Stimulated activated naive CD8-positive, alpha-beta T cell treated with anti-CD3 and anti-CD28 coated beads, Interleukin-15, Interleukin-2, amounts not matched to agents 100 ng/mL and 50 ng/mL, for 24 hours (primary cell): ENCODE measurements at regions not wholly inside any gene's neighbourhood (a gene's known extent, or its start where the extent isn't known, plus 50 kb on each side); places are given as distances from the start of the nearest gene placed in this dataset.
"Not testable (repeated sequence)": the region's sequence is repeated elsewhere in the genome, so short reads cannot be mapped to it uniquely, and the experiment has no call there.

Source experiments
- H3K27ac Mint-ChIP-seq: one replicate; pipeline ENCODE4 v1.8.0; 2021; ENCODE audit warnings: mild to moderate bottlenecking, mixed read lengths
- H3K27me3 Mint-ChIP-seq: one replicate; pipeline ENCODE4 v1.8.0; 2021; ENCODE audit warnings: mixed read lengths
- H3K36me3 Mint-ChIP-seq: one replicate; pipeline ENCODE4 v1.8.0; 2021; ENCODE audit warnings: low read depth, mixed read lengths
- H3K4me1 Mint-ChIP-seq: one replicate; pipeline ENCODE4 v1.8.0; 2021; ENCODE audit warnings: low read depth, mixed read lengths
- H3K4me3 Mint-ChIP-seq: one replicate; pipeline ENCODE4 v1.8.0; 2021; ENCODE audit warnings: mild to moderate bottlenecking, mixed read lengths
- H3K9me3 Mint-ChIP-seq: one replicate; pipeline ENCODE4 v1.8.0; 2021; ENCODE audit warnings: mixed read lengths

DNA sequence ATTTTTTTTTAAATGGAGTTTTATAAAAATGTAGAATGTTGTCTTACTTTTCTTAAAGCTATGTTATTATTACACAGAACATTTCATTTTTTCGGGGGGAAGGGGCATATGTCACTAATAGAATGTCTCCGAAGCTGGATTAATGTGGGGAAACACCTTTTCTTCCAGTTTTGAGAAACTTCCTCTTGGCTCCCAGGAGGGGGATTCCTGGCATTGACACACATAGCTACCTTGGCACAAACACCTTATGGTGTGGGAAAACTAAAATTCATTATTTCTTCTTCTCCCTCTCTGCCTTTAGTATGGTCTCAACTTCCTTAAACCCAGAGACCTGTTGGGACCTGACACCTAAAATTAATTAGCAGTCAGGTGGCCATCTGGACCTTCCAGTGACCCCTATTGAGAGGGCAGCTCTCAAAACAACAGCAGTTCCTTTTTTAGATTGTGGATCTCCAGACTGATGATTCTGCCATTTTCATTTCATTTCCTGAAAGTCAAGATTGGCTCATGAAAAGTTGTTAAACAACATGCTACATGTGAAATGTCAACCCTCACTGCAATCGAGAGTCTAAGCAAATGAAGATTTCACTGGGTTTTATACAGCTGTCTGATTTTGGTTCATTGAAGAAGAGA, 70.1 kb upstream of the EDEM3 start:
- H3K4me3 Mint-ChIP-seq, result no peak overlapping the region
- H3K27ac Mint-ChIP-seq, result peak overlapping the region; percentile 79
- peaks cover 32% of the 10 kb centered on the region for H3K4me1 Mint-ChIP-seq
- peaks cover 14% of the 10 kb centered on the region for H3K36me3 Mint-ChIP-seq
- H3K27me3 Mint-ChIP-seq, result no peaks in the 10 kb centered on the region
- H3K9me3 Mint-ChIP-seq, result no peaks in the 10 kb centered on the region

DNA sequence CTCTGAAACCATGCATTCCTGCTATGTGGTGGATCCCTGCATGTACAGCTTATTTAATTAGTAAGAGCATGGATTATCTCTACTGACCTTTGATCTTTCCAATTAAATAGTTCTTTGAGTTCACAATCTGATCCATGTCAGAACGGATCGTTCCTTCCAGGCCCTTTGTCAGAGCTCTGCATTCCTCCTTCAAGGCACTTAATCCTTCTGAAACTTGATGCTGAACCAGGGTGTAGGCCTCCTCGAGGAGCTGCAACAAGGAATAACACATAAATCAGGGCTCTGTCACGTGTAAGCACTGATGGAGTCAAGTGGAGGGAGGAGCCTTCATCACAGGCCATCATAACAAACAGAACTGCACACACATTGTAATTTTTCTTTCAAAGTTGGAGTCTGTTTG, 68.4 kb upstream of the EDEM3 start:
- peaks cover 32% of the 10 kb centered on the region for H3K4me1 Mint-ChIP-seq
- H3K27me3 Mint-ChIP-seq, result no peaks in the 10 kb centered on the region
- no peaks in the 10 kb centered on the region for H3K9me3 Mint-ChIP-seq
- H3K27ac Mint-ChIP-seq, result no peak overlapping the region
- H3K36me3 Mint-ChIP-seq, result peaks cover 22% of the 10 kb centered on the region
- no peak overlapping the region for H3K4me3 Mint-ChIP-seq

DNA sequence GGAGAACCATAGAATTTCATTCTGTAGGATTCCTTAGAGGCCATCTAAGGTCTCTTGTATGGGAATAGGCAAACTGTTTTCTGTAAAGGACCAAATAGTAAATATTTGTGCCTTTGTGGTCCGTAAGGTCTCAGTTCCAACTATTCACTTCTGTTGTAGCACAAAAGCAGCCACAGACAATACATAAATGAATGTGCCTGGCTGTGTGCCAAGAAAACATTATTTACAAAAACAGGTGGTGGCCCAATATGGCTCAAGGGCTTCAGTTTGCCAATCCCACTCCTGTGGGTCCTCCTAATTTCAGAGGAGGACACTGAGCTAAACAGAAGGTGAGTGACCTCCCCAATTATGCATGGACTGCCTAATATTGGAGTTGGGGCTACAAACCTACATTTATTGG, 67.6 kb upstream of the EDEM3 start:
- H3K4me1 Mint-ChIP-seq, result peaks cover 27% of the 10 kb centered on the region
- peaks cover 29% of the 10 kb centered on the region for H3K36me3 Mint-ChIP-seq
- no peaks in the 10 kb centered on the region for H3K27me3 Mint-ChIP-seq
- no peaks in the 10 kb centered on the region for H3K9me3 Mint-ChIP-seq
- no peak overlapping the region for H3K4me3 Mint-ChIP-seq
- no peak overlapping the region for H3K27ac Mint-ChIP-seq

DNA sequence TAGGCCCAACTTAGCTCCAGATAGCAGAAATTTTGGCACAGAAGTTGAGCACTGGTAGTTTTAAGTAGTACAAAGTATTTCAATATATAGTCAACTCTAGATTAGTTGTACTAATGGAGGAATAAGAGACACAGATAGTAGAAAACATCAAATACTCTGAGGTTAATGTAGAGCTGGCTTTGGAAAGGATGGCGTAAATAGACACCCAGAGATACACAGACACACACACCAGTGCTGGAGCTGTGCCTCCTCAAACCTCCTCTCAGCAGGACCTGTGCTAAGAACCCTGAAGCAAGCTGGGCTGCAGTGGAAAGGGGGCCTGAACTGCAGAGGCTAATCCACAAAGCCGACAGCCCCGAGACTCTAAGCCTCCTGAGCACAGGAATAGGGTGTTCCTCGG, 67.0 kb upstream of the EDEM3 start:
- no peak overlapping the region for H3K27ac Mint-ChIP-seq
- no peaks in the 10 kb centered on the region for H3K27me3 Mint-ChIP-seq
- peaks cover 30% of the 10 kb centered on the region for H3K36me3 Mint-ChIP-seq
- no peaks in the 10 kb centered on the region for H3K9me3 Mint-ChIP-seq
- peaks cover 20% of the 10 kb centered on the region for H3K4me1 Mint-ChIP-seq
- H3K4me3 Mint-ChIP-seq, result no peak overlapping the region

DNA sequence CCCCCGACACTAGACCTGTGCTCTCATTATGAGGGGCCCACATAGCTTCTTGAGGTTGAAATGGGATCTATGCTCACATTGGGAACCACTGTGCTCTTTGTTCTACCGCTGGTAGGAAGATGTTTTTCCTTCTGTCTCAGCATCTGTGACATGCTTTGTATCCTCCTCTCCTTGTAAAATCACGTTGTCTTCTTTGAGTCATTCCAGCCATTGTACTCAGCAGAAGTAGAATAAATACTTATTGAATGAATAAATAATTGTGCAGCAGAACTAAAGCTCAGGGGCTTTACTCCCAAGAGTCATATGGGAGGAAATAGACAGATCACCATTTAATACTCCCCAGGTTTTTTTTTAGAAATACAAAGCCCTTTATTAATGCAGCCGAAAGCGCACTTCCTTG, 66.3 kb upstream of the EDEM3 start:
- Mint-ChIP-seq H3K27ac (no peak overlapping the region), H3K27me3 (no peaks in the 10 kb centered on the region), H3K4me1 (peaks cover 13% of the 10 kb centered on the region), H3K36me3 (peaks cover 34% of the 10 kb centered on the region), H3K9me3 (no peaks in the 10 kb centered on the region), H3K4me3 (no peak overlapping the region)

DNA sequence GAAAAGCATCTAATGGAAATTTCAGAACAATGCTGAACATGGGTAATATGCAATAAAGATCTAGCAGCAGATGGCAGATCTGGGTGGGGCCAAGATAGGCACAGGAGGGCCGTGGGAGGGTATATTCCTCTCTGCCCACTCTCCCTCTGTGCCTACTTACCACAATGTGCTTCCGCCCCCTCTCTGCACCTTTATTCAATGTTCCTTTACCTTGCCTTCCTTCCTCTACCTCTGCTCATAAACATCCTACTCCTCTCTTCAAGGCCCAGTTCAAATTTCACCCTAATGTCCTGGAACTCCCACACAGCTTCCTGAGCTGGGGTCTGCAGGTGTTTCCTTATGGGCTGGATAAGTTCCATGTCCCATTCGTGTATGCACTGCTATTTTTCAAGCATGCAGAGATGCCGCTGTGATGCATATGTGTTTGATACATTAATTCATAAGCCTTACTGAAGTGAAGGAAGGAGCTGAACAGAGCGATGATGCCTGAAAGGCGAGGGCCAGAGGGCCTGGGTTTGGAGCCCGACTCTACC, 65.6 kb upstream of the EDEM3 start:
- Mint-ChIP-seq H3K9me3 (no peaks in the 10 kb centered on the region), H3K27ac (no peak overlapping the region), H3K4me3 (no peak overlapping the region), H3K4me1 (peaks cover 7% of the 10 kb centered on the region), H3K36me3 (peaks cover 37% of the 10 kb centered on the region), H3K27me3 (no peaks in the 10 kb centered on the region)

DNA sequence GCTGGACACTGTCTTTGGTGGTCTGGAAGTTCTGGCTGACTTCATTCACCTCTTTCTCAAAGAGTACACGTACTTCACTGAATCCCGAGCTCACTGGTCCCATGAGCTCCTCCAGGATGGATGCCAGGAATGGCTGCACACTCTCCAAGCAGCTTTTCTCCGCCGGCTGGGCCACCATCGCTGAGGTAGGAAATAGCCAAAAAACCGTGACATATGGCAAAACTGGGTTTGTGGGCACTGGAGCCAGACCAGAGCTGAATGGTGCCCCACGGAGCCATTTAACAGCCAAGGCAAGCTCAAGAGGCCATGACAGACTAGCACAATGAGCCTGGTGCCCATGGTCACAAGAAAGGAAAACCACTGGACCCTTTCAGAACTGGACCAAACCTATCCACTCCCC, 64.0 kb upstream of the EDEM3 start:
- Mint-ChIP-seq H3K4me3 (no peak overlapping the region), H3K9me3 (no peaks in the 10 kb centered on the region), H3K4me1 (no peaks in the 10 kb centered on the region), H3K36me3 (peaks cover 40% of the 10 kb centered on the region), H3K27ac (no peak overlapping the region), H3K27me3 (no peaks in the 10 kb centered on the region)

DNA sequence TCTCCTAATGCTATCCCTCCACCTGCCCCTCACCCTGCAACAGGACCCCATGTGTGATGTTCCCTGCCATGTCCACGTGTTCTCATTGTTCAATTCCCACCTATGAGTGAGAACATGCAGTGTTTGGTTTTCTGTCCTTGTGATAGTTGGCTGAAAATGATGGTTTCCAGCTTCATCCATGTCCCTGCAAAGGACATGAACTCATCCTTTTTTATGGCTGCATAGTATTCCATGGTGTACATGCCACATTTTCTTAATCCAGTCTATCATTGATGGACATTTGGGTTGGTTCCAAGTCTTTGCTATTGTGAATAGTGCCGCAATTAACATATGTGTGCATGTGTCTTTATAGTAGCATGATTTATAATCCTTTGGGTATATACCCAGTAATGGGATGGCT, 62.3 kb upstream of the EDEM3 start:
- peaks cover 36% of the 10 kb centered on the region for H3K36me3 Mint-ChIP-seq
- not testable (repeated sequence) for H3K9me3 Mint-ChIP-seq, H3K27me3 Mint-ChIP-seq, H3K4me3 Mint-ChIP-seq, H3K27ac Mint-ChIP-seq, H3K4me1 Mint-ChIP-seq

DNA sequence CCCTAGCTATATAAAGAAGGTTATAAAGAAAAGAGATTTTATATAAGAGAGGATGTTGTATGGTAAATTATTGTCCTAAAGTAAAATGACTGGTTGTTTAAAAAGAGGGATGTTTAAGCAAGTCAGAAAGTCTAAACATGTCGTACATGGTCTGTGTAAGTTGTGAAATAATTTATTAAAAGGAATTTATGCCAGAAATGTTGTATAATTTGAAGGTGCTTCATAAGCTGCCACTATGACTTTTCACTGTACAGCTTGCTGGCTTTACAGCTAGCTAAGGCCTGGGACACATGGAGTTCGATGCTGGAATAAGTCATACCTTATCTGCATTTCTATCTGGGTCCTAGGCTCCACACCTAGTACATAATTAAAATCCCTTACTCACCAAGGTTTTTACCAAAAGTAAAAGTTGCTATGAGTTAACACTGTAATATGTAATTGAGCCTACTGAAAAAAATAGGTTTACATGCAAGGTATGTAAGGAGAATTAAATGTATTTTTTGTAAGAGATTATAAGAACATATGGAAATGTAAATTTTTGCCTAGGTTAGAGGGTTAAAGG, 59.0 kb upstream of the EDEM3 start:
- Mint-ChIP-seq H3K27ac (no peak overlapping the region), H3K36me3 (peaks cover 23% of the 10 kb centered on the region), H3K4me1 (no peaks in the 10 kb centered on the region), H3K4me3 (no peak overlapping the region), H3K27me3 (no peaks in the 10 kb centered on the region), H3K9me3 (no peaks in the 10 kb centered on the region)

DNA sequence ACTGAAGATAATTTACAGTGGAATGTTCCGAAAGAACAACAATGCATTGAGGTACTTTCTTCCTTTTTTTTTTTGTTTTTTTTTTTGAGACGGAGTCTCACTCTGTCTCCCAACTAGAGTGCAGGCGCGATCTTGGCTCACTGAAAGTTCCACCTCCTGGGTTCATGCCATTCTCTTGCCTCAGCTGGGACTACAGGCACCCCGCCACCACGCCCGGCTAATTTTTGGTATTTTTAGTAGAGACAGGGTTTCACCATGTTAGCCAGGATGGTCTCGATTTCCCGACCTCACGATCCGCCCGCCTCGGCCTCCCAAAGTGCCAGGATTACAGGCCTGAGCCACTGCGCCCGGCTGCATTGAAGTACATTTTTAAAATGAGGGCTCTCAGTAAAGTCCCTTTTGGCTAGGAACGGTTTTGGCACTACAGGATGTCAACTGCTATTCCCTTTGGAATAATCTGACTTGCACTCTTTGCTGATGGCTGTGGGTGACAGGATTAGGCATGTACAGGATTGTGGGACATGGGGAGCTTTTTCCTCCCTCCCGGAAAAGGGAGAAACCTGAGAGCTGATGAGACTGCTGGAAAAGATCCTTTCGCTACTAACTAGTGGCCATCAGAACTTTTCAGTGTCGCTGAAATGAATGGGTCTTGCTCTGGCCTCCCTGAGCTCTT, 56.9 kb upstream of the EDEM3 start:
- no peak overlapping the region for H3K4me3 Mint-ChIP-seq
- no peaks in the 10 kb centered on the region for H3K9me3 Mint-ChIP-seq
- H3K27ac Mint-ChIP-seq, result no peak overlapping the region
- peaks cover 11% of the 10 kb centered on the region for H3K36me3 Mint-ChIP-seq
- no peaks in the 10 kb centered on the region for H3K27me3 Mint-ChIP-seq
- H3K4me1 Mint-ChIP-seq, result no peaks in the 10 kb centered on the region

DNA sequence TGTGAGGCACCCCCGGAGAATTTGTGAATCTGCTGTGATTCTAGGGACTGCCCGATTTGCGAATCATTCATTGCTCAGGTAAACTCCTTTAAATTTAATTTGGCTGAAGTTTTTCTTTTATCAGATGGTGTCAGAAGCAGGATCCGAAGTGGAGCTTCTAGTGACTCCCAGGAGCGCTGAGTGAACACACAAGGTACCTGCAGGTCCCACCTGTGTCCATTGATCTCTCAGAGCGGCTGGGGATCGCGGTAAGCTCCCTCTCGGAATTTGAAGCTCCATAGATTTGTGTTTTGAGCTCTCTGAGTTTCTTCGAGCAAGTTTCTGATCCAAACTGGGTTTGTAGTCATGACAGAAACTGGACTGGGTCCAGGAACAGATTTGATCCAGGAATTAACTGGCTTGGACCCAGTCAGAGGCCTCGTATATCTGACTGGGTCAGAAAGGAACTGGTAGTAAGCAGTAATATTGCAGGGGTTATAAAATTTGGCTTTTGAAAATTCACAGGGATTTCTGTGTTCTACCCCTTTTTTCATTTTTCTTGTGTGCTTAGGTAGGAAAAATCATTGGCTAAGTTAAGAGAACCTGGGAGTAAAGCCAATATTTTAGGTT, 56.2 kb upstream of the EDEM3 start:
- Mint-ChIP-seq H3K4me3 (no peak overlapping the region), H3K27me3 (no peaks in the 10 kb centered on the region), H3K27ac (no peak overlapping the region), H3K9me3 (no peaks in the 10 kb centered on the region), H3K36me3 (peaks cover 5% of the 10 kb centered on the region), H3K4me1 (peaks cover 2% of the 10 kb centered on the region)

DNA sequence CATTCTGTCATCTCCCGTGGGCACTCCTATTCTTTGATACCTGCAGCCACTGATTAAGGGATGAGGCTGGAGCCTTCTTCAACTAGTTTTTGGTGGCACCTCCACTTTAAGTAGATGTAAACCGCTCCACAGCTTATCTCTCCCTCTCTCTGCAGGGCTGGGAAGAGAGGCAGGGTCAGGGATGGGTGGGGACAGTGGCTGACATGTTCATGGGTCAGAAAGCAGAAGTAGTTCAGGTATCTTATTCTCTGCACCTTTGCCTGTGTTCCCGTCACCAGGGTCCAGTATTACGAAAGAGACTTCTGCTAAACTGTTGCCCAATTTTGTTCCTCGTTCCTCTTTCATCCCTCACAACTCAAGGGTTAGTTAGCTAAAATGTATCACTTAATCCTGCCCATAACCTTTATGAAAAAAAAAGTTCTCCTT, 51.7 kb upstream of the EDEM3 start:
- peaks cover 4% of the 10 kb centered on the region for H3K36me3 Mint-ChIP-seq
- no peaks in the 10 kb centered on the region for H3K27me3 Mint-ChIP-seq
- peaks cover 7% of the 10 kb centered on the region for H3K4me1 Mint-ChIP-seq
- no peaks in the 10 kb centered on the region for H3K9me3 Mint-ChIP-seq
- H3K27ac Mint-ChIP-seq, result no peak overlapping the region
- H3K4me3 Mint-ChIP-seq, result no peak overlapping the region

DNA sequence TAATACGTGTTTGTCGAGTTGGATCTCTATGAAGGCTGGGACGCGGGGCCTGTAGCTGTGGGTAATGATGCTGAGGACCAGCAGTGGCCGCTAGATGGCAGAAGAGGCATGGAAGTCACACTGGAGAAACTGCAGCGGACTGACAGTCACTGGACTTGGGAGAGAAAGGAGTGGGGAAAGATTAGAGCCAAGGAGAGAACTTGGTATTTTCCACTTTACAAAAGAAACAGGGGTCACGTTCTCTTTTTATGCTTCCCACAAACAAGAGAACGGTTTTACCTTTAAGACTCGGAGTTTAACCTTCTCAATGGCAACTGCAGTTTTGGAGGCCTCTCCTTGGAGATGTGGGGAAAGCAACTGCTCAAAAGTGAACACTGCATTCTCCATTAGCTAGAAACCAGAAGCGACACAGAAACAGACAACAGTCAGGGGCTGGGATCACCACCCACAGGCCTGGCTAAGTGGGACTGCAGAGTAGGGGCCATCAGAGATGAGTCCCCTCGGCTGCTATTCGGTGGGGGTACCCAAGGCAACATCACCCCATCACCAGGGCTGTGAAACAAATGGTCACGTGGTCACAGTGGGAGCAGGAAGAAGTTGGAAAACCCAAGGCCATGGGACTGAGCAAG, 51.1 kb upstream of the EDEM3 start:
- no peaks in the 10 kb centered on the region for H3K9me3 Mint-ChIP-seq
- H3K36me3 Mint-ChIP-seq, result peaks cover 4% of the 10 kb centered on the region
- H3K27me3 Mint-ChIP-seq, result no peaks in the 10 kb centered on the region
- H3K4me3 Mint-ChIP-seq, result no peak overlapping the region
- H3K27ac Mint-ChIP-seq, result peak overlapping the region; percentile 18
- peaks cover 7% of the 10 kb centered on the region for H3K4me1 Mint-ChIP-seq
